ENCODE measurements at regions not wholly inside any gene's neighbourhood (a gene's known extent, or its start where the extent isn't known, plus 50 kb on each side); places are given as distances from the start of the nearest gene placed in this dataset.

DNA sequence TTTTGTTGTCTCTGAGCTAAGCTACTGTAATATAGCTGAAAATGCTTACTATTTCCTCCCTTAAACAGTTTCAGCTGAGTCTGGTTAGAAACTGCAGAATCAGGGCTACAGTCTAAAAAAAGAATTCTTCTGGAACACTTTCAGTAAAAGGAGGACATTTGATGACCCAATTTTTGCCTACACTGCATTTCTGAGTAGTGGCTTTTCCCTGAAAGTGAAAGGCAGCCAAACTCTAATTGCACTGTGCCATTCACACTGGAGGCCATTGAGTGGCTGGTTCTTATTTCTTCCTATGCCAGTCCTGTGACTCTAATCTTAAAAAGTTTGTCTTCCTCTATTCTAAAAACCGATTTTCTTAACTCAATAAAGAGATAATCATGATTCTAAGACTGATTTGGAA is 526.0 kb downstream of the CFAP47 start:
- TF ChIP-seq, protein P1, sequence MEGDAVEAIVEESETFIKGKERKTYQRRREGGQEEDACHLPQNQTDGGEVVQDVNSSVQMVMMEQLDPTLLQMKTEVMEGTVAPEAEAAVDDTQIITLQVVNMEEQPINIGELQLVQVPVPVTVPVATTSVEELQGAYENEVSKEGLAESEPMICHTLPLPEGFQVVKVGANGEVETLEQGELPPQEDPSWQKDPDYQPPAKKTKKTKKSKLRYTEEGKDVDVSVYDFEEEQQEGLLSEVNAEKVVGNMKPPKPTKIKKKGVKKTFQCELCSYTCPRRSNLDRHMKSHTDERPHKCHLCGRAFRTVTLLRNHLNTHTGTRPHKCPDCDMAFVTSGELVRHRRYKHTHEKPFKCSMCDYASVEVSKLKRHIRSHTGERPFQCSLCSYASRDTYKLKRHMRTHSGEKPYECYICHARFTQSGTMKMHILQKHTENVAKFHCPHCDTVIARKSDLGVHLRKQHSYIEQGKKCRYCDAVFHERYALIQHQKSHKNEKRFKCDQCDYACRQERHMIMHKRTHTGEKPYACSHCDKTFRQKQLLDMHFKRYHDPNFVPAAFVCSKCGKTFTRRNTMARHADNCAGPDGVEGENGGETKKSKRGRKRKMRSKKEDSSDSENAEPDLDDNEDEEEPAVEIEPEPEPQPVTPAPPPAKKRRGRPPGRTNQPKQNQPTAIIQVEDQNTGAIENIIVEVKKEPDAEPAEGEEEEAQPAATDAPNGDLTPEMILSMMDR (IDR thresholded peaks at IDR 0.05) = no peak
- TF ChIP-seq POLR2A (IDR thresholded peaks at IDR 0.05) = no peak
